HG02885 (cell line): ENCODE measurements at regions not wholly inside any gene's neighbourhood (a gene's known extent, or its start where the extent isn't known, plus 50 kb on each side); places are given as distances from the start of the nearest gene placed in this dataset.

Experiments
- ATAC-seq: cut with Tn5 transposase; IDR thresholded peaks from one replicate; pipeline ENCODE4 v1.9.1; 2021; ENCODE audit warnings: mild to moderate bottlenecking; ENCODE audit not compliant: unreplicated experiment, poor library complexity

DNA sequence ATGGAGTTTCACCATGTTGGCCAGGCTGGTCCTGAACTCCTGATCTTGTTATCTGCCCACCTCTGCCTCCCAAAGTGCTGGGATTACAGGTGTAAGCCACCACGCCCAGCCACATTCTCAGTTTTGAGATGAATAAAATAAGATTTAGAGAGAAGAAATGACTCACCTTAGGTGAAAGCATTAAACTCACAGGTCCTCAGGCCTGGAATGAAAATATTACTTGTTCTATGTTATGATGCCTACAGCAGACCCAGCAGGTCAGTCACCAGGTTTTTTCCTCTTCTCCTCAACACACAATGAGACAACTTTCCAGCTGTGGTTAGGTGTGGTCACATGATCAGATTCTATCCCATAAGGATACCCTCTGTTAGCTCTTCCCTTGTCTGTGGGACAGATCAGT lies 150.3 kb downstream of the C16orf95 start:
- ATAC-seq: no peak

DNA sequence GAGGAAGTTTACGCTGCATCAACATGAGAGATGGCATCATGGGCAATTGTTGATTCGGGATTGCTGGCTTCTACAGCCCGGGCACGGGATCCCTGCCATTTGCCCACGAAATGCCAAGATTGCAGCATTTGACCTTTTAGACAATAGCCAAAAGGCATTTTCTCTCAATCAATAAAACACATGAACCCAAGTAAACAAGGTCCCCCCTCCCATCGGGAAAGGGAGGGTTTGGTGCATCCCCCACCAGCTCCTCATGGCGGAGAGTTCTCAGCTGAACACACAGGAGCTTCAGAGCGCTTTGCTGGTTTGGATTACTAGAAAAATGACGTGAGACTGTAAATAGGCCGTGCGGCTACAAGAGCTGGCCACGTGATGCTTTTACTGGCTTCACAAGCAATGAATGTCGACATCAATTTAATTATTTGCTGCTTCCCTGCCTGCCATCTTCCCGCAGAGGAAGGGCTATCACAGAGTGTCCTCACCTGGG lies 147.6 kb downstream of the C16orf95 start:
- no peak for ATAC-seq

DNA sequence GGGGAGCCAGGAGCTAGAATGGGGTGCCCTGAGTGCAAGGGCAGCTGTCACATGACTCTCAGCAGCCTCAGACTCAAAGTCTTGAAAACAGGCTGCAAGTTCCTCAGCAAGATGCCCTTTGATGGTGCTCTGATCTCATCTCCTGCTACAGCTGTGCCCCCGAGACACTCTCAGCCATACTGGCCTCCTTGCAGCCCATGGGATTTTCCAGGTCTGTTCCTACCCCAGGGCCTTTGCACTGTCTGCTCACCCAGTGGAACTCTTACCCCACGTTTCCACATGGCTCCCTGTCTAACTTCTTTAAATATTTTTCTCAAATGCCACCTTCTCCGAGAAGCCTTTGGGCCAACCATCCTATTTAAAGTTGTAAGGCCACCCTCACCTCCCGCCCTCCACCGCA lies 146.9 kb downstream of the C16orf95 start:
- no peak for ATAC-seq

DNA sequence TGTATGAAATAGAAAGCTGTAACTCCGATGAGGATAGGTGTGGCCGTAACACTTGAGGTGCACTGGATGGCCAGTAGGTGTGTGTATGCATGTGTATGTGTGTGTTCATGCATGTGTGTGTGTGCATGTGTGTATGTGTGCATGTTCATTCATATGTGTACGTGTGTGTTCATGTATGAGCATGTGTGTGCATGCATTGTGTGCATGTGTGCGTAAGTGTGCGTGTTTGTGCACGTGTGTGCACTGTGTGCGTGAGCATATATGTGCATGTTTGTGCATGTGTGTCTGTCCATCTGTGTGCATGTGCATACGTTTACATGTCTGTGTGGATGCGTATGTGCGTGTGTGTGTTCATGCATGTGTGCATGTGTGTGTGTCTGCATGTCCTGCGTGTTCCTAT lies 145.5 kb downstream of the C16orf95 start:
- ATAC-seq: no peak

DNA sequence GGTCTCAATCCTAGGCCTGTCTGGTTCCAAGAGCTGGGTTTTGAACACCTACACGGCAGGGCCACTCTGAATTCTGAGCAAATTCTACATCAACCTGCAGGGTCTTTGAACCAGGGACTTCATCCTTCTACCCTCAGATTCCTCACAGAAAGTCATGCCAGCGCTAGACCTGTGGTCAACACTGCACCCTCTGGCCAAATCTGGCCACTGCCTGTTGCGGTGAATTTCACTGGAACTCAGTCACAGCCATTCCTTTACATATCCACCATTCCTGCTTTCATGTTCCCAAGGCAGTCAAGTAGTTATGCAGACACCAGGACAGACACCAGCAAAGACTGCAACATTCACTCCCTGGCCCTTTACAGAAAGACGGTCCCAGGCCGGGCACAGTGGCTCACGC lies 144.6 kb downstream of the C16orf95 start:
- no peak for ATAC-seq

DNA sequence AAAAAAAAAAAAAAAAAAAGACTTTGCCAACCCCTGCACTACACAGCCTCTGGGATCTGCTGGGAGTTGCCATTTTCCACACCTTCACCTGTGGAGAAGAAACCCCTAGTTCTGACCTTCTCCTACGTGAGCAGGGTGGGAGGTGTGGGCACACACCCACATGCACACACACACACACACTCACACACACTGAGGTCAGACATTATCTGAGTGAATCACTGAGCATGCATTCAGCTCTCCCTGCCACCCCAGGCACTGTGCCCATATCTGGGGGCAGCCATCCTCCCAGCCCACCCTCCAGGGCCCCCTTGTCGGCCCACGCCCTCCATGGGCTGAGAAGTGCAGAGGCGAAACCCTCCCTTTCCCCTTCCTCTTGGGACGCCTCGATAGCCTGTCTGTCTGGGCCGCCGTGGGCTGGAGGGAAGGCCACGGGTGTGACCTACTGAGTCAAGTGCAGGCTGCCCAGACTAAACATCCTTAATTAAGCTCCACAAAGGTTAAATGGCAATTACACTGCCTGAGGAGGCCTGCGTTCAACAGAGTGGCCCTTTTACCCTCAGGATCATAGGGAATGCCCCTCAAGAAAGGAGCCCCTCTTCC lies 143.8 kb downstream of the C16orf95 start:
- ATAC-seq: no peak

DNA sequence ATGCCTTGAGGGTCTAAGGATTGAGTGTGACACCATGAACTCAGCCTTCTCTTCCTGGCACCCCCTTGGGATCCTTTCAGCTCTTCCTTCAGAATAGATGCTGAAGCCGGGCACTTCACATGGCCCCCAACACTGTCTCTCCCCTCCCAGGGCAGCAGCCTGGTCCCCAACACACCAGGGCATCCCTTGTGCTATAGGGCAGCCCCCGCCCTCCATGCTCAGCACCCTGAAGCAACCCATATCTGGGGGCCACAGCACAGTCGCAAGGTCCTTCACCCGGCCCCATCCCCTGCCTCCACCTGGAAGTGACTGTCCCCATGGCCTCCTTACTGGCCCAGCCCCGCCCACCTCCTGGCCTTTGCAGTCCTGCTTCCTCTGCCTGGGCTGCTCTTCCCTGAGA lies 143.1 kb downstream of the C16orf95 start:
- ATAC-seq: no peak

DNA sequence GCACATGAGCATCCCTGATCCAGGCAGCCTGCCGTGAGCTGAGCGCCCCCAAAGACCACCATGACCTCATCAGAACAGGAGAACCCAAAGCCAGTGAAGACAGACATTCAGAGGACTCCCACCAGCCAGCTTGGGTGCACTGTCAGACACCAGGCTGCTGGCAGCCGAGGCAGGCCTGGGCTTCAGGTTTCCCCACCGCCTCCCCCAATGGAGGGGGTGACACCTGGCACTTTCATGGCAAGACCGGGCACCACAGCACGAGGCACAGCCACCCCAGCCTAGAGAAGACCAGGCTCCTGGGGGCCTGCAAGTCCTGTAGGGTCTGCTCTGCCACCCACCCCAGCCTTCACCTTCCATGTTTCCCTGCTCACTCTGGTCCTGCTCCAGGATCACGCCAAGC lies 140.5 kb downstream of the C16orf95 start:
- ATAC-seq: no peak

DNA sequence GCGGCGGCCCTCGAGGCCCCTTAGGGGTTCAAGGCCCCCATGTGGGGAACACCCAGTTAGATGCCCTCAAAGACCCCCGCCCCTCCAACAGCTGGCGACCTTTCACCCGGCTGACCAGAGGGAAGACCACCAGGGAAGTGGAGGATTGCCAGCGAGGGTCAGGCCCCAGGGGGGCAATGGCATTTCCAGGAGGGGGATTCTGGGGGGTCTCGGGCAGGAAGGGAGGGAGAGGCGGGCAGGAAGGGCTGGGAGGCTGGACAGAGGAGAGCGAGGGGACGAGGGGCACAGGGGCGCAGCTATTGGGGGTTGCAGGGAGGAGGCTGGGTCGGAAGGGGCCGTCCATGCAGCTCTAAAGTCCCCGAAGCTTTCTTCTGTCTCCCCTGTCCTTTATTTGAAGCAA lies 139.5 kb downstream of the C16orf95 start:
- no peak for ATAC-seq

DNA sequence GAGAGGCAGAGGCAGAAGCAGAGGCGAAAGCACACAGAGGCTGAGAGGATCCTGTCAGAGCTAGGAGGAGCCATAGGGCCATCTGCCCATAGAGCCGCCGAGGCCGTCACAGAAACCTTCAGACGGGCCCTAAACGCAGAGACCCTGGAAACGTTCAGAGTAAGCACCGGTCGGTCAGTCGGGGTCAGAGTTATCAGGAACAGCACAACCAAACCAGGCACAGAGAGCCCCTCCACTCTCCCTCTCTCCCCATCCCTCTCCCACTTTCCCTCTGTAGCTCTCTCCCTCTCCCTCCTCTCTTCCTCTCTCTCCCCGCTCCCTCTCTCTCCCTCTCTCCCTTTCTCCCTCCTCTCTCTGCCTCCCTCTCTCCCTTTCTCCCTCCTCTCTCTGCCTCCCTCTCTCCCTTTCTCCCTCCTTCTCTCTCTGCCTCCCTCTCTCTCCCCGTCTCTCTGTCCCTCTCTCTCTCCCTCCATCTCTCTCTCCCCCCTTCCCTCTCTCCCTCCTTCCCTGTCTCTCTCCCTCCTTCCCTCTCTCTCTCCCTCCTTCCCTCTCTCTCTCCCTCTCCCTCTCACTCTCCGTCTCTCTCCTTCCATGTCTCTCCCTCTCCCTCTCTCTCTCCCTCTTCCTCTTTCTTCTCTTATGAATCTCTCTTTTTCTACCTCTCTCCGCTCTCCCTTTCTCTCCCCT lies 138.9 kb downstream of the C16orf95 start:
- ATAC-seq: no peak

DNA sequence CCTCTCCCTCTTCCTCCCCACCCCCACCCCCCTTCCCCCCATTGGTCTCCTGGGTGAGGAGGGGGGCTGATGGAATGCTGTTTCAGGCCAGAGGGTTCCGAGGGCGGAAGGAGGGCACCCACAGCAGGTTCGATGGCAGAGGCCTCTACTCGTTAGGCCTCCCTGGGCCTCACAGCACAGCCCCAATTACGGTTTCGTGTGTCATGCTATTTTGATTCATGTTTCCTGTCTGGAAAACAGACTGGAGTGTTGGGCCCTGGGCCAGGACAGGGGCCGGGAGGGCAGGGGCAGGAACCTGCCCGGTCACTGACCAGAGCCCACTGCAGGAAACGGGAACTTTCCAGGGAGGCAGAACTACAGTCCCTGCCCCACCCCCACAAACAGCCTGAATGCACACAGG lies 138.2 kb downstream of the C16orf95 start:
- ATAC-seq: no peak

DNA sequence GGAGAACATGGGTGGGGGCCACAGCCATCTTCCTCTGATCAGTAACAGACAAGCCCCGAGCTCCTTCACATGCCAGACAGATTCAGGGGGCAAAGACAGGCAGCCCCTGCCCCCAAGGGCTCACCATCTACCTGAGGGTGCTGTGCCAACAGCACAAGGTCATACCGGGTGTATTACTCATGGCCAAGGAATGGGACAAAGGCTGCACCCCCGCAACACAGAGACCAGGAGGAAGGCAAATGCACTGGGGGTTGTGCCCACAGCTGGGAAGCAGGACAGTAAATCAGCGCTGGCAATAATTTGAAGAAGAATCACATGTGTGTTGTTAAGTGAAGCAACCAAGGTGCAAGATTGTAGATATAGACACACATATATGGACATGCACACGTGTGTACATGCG lies 137.1 kb downstream of the C16orf95 start:
- ATAC-seq: no peak

DNA sequence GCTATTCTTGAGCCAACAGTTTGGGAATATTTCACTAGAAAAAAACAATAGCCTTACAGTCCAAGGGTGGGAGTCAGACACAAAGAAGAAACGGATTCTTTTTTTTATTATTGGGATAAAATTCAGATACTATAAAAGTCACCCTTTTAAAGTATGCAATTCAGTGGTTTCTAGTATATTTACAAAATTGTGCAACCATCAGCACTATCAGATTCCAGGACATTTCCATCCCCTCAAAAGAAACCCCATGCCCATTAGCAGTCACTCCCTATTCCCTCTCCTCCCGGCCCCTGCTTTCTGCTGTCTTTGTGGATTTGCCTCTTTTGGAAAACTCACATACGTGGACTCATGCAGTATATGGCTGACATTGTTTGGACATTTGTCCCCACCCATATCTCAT lies 134.4 kb downstream of the C16orf95 start:
- ATAC-seq: no peak

DNA sequence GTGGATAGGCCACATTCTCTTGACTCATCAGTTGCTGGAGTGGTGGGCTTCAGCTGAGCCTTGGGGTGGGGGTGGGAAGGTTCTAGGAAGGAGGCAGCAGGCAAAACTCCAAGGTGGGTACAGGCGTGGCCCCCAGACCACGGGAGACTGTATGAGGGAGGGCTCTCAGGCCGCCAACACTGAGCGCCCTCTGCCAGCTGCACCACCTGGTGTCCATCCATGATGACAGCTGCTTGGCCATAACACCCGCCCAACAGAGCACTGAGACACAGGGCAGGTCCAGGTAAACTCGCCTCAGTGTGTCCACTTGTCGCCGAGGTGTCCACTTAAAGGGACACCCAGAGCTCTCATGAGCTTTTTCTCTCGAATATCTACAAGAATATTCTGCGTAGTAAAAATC lies 133.5 kb downstream of the C16orf95 start:
- ATAC-seq: no peak

DNA sequence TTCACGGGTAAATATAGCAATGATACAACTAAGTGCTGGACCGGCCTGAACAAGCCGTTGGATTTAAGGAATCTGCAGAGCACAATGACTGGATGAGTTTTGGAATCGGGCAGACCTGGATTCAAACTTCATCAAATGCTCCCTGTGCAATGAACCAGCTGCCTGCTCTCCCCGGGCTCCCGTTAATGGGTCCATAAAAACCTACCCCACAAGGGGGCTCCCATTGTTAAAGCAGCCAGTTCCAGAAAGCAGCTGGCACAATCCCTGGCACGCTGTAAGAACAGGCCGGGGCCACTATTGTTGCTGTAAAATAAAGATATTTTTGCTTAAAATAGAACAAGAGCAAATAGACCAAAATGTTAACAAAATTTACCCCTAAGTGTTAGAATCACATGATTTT lies 131.9 kb downstream of the C16orf95 start:
- ATAC-seq: no peak

DNA sequence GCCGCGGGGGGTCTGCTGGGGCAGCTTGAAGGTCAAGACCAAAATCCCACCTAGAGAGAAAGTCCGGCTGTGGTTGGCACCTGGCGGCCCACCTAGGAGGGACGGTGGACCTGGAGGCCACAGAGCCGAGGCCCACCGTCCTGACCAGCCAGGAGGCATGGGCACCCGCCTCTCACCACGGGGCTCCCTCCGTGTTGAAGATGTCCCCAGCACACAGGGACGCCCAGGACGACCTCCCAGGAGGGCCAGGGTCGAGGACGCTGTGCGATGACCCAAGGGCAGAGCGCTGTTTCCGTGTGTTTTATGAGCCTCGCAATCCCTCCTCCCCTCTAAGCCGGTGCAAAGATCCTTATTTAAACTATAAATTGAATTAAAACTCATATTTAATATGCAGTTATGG lies 131.2 kb downstream of the C16orf95 start:
- ATAC-seq: no peak

DNA sequence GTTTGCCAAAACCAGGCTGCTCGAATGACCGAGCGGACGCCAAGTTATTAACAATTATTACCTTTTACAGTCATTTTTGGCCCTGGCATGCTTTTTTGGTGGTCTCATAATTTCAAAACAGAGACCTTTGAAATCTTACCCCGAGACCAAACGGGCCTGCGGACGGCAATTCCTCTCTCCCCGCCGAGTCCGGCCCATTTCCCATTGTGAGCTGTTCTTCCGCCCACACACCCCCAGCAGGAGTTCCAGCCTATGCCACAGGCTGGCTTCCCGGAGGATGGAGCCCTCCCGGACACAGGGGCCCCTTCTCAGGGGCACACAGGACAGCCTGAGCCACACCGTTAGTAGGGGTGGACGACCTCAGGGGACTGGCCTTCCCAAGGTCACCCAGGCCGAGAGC lies 130.7 kb downstream of the C16orf95 start:
- ATAC-seq: no peak

DNA sequence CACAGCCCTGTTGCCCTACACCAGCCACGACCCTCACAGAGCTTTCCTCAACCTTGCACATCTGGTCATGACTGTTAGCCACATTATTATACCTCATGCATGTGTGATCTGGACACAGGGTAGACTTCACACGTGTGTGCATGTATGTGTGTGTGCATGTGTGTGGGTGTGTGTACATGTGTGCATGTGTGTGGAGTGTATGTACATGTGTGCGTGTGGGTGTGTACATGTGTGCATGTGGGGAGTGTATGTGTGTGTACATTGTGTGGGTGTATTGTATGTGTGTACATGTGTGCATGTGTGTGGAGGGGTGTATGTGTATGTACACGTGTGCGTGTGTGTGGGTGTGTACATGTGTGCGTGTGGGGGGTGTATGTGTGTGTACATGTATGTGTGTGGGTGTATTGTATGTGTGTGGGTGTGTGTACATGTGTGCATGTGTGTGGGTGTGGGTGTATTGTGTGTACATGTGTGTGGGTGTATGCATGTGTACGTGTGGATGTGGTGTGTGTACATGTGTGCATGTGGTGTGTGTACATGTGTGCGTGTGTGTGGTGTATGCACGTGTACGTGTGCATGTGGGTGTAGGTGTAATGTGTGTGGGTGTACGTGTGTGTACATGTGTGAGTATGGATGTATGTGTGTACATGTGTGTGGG lies 130.2 kb downstream of the C16orf95 start:
- ATAC-seq: no peak

DNA sequence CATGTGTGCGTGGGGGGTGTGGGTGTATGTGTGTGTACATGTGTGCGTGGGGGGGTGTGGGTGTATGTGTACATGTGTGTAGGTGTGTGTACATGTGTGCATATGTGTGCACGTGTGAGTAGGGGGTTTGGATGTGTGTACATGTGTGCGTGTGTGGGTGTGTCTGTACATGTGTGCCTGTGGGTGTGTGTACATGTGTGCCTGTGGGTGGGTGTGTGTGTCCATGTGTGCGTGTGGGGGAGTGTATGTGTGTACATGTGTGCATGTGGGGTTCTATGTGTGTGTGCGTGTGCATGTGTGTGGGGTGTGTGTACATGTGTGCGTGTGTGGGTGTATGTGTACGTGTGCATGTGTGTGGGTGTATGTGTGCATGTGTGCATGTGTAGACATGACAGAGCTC lies 129.1 kb downstream of the C16orf95 start:
- ATAC-seq: no peak

DNA sequence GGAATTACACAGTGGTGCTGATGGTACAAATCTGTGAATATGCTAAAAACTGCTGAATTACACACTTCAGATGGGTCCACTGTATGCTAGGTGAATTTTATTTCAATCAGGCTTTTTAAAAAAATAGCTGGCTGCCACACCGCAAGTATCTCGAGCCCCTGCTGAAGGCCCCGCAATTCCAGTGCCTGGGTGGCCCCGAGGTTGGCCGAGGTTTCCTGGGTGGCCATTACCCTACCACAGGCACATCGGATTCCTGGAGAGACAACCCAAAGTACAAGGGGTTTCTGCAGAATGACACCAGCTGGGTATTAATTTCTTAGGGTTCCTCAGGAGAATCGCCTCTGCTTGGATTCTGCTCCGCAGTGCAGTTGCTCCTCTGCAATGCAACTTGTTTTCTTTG lies 127.8 kb downstream of the C16orf95 start:
- no peak for ATAC-seq

DNA sequence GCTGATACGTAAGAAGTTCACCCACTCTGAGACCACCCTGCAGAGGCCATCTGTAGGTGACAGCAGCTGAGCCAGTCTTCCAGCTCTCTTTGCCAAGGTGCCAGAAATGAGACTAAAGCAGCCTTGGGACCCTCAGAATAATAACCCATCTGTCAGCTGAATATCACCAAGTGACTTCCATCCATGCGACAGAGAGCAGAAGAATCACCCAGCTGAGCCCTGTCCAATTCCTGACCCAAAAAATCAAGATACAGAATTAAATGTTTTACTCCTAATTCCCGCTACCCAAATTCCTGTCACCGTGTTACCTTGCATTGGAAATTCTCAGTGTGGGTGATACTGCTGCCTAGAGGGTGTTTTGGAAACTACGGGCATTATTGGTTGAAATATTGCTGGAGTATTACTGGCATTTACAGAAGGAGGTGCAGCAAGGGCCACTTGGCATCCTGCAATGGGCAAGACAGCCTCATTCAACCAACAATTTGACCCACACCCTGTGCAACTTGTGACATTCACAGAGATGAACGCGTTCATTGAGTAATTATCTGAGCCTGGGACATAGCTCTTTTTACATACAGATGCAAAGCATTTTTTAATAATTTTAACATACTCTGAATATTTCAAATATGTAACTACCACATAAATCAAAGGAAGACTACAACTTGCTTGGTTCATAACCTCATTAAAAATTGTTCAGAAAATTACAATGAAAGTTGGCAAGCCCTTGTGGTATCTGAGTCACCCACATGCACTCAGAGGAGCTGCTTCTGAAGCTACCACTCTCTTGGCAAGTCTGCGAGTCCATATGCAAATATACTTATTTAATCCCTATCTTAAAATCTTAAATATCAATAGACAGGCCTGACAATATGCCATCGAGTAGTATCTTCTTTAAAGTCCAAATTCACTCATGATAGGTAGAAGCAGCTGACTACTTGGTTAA lies 126.6 kb downstream of the C16orf95 start:
- no peak for ATAC-seq
